ENCODE measurements at regions not wholly inside any gene's neighbourhood (a gene's known extent, or its start where the extent isn't known, plus 50 kb on each side); places are given as distances from the start of the nearest gene placed in this dataset.

- TF ChIP-seq POLR2A (IDR thresholded peaks at IDR 0.05; ENCODE audit: low read depth, low read length) (no peak), TAF1 (IDR thresholded peaks at IDR 0.05; ENCODE audit: borderline replicate concordance, low read depth, low read length) (no peak), POLR2AphosphoS5 (IDR thresholded peaks at IDR 0.05; ENCODE audit: low read depth, low read length) (no peak)
- FAIRE-seq (no peak), DNase-seq (ENCODE audit: insufficient read length) (no peak)
These were observed 142.6 kb upstream of the RPS6KA2 start for GRCh38 chr6:166769648-166770047.

GRCh38 chr6:166768761-166769160, 141.7 kb upstream of the RPS6KA2 start:
- no peak for FAIRE-seq
- DNase-seq (ENCODE audit: insufficient read length), result no peak
- TF ChIP-seq POLR2A (IDR thresholded peaks at IDR 0.05; ENCODE audit: low read depth, low read length) (no peak), POLR2AphosphoS5 (IDR thresholded peaks at IDR 0.05; ENCODE audit: low read depth, low read length) (no peak), TAF1 (IDR thresholded peaks at IDR 0.05; ENCODE audit: borderline replicate concordance, low read depth, low read length) (no peak)

- FAIRE-seq (no peak), DNase-seq (ENCODE audit: insufficient read length) (no peak)
- TF ChIP-seq POLR2AphosphoS5 (IDR thresholded peaks at IDR 0.05; ENCODE audit: low read depth, low read length), result no peak
- no peak for TF ChIP-seq TAF1 (IDR thresholded peaks at IDR 0.05; ENCODE audit: borderline replicate concordance, low read depth, low read length)
- no peak for TF ChIP-seq POLR2A (IDR thresholded peaks at IDR 0.05; ENCODE audit: low read depth, low read length)
These were observed 140.2 kb upstream of the RPS6KA2 start for GRCh38 chr6:166767230-166767629.

- FAIRE-seq (no peak), DNase-seq (ENCODE audit: insufficient read length) (no peak)
- TF ChIP-seq POLR2A (IDR thresholded peaks at IDR 0.05; ENCODE audit: low read depth, low read length) (no peak), TAF1 (IDR thresholded peaks at IDR 0.05; ENCODE audit: borderline replicate concordance, low read depth, low read length) (no peak), POLR2AphosphoS5 (IDR thresholded peaks at IDR 0.05; ENCODE audit: low read depth, low read length) (no peak)
These were observed 139.7 kb upstream of the RPS6KA2 start for GRCh38 chr6:166766769-166767168.

GRCh38 chr6:166765234-166765541, 138.1 kb upstream of the RPS6KA2 start:
- no peak for FAIRE-seq
- no peak for DNase-seq (ENCODE audit: insufficient read length)
- TF ChIP-seq POLR2A (IDR thresholded peaks at IDR 0.05; ENCODE audit: low read depth, low read length) (no peak), POLR2AphosphoS5 (IDR thresholded peaks at IDR 0.05; ENCODE audit: low read depth, low read length) (no peak), TAF1 (IDR thresholded peaks at IDR 0.05; ENCODE audit: borderline replicate concordance, low read depth, low read length) (no peak)

GRCh38 chr6:166764473-166765233, 137.6 kb upstream of the RPS6KA2 start:
- no peak for FAIRE-seq
- DNase-seq (ENCODE audit: insufficient read length), result no peak
- TF ChIP-seq POLR2AphosphoS5 (IDR thresholded peaks at IDR 0.05; ENCODE audit: low read depth, low read length) (no peak), TAF1 (IDR thresholded peaks at IDR 0.05; ENCODE audit: borderline replicate concordance, low read depth, low read length) (no peak), POLR2A (IDR thresholded peaks at IDR 0.05; ENCODE audit: low read depth, low read length) (no peak)

- FAIRE-seq (no peak), DNase-seq (ENCODE audit: insufficient read length) (no peak)
- TF ChIP-seq POLR2A (IDR thresholded peaks at IDR 0.05; ENCODE audit: low read depth, low read length), result no peak
- no peak for TF ChIP-seq POLR2AphosphoS5 (IDR thresholded peaks at IDR 0.05; ENCODE audit: low read depth, low read length)
- no peak for TF ChIP-seq TAF1 (IDR thresholded peaks at IDR 0.05; ENCODE audit: borderline replicate concordance, low read depth, low read length)
These were observed 136.8 kb upstream of the RPS6KA2 start for GRCh38 chr6:166763606-166764472.

- DNase-seq (ENCODE audit: insufficient read length) (no peak), FAIRE-seq (no peak)
- TF ChIP-seq TAF1 (IDR thresholded peaks at IDR 0.05; ENCODE audit: borderline replicate concordance, low read depth, low read length) (no peak), POLR2A (IDR thresholded peaks at IDR 0.05; ENCODE audit: low read depth, low read length) (no peak), POLR2AphosphoS5 (IDR thresholded peaks at IDR 0.05; ENCODE audit: low read depth, low read length) (no peak)
These were observed 134.8 kb upstream of the RPS6KA2 start for GRCh38 chr6:166761801-166762200.

- TF ChIP-seq POLR2A (IDR thresholded peaks at IDR 0.05; ENCODE audit: low read depth, low read length), result no peak
- TF ChIP-seq TAF1 (IDR thresholded peaks at IDR 0.05; ENCODE audit: borderline replicate concordance, low read depth, low read length), result no peak
- no peak for TF ChIP-seq POLR2AphosphoS5 (IDR thresholded peaks at IDR 0.05; ENCODE audit: low read depth, low read length)
- FAIRE-seq (no peak), DNase-seq (ENCODE audit: insufficient read length) (no peak)
These were observed 133.2 kb upstream of the RPS6KA2 start for GRCh38 chr6:166760288-166760687.

GRCh38 chr6:166758136-166758704, 131.2 kb upstream of the RPS6KA2 start:
- DNase-seq (ENCODE audit: insufficient read length), result no peak
- no peak for TF ChIP-seq POLR2A (IDR thresholded peaks at IDR 0.05; ENCODE audit: low read depth, low read length)
- no peak for TF ChIP-seq POLR2AphosphoS5 (IDR thresholded peaks at IDR 0.05; ENCODE audit: low read depth, low read length)
- no peak for TF ChIP-seq TAF1 (IDR thresholded peaks at IDR 0.05; ENCODE audit: borderline replicate concordance, low read depth, low read length)
- no peak for FAIRE-seq

- DNase-seq (ENCODE audit: insufficient read length) (no peak), FAIRE-seq (no peak)
- no peak for TF ChIP-seq POLR2A (IDR thresholded peaks at IDR 0.05; ENCODE audit: low read depth, low read length)
- TF ChIP-seq POLR2AphosphoS5 (IDR thresholded peaks at IDR 0.05; ENCODE audit: low read depth, low read length), result no peak
- TF ChIP-seq TAF1 (IDR thresholded peaks at IDR 0.05; ENCODE audit: borderline replicate concordance, low read depth, low read length), result no peak
These were observed 130.4 kb upstream of the RPS6KA2 start for GRCh38 chr6:166757232-166758135.

All from GM12892 (cell line).